ENCODE measurements at regions not wholly inside any gene's neighbourhood (a gene's known extent, or its start where the extent isn't known, plus 50 kb on each side); places are given as distances from the start of the nearest gene placed in this dataset.

GRCh38 chr7:26441002-26441521 lies 149.4 kb downstream of the SNX10 start:
- DNase-seq = peak; percentile 67
- Histone ChIP-seq H3K9me3 (ENCODE audit: control insufficient read depth, low read length) (no peaks in the 10 kb centered on the region), H3K27ac (ENCODE audit: low read depth, low read length) (peak overlapping the region; percentile 95), H3K36me3 (ENCODE audit: control insufficient read depth, insufficient read depth, low read length) (no peaks in the 10 kb centered on the region), H3K9ac (ENCODE audit: extremely low read depth, low read length, poor library complexity, severe bottlenecking) (no peak overlapping the region), H3K4me1 (ENCODE audit: control insufficient read depth, insufficient read depth, low read length) (peaks cover 10% of the 10 kb centered on the region), H3K27me3 (ENCODE audit: control insufficient read depth, insufficient read depth, low read length, poor library complexity, severe bottlenecking) (no peaks in the 10 kb centered on the region), H3K4me3 (ENCODE audit: low read length) (no peak overlapping the region)
- Mint-ChIP-seq H3K27me3 (ENCODE audit: insufficient read depth) (no peaks in the 10 kb centered on the region), H3K36me3 (ENCODE audit: low read depth) (no peaks in the 10 kb centered on the region), H3K4me1 (peaks cover 12% of the 10 kb centered on the region), H3K27ac (peak overlapping the region; percentile 15), H3K4me3 (no peak overlapping the region), H3K9me3 (no peaks in the 10 kb centered on the region)
- TF ChIP-seq CTCF (conservative IDR thresholded peaks at IDR 0.05) = no peak
- 25 to 55% methylated on average over 7 to 13 of the region's 13 CpGs for WGBS, 2 experiments (ENCODE audit: insufficient coverage in 1 of 2, insufficient read length in 1 of 2)

- Mint-ChIP-seq H3K27me3 (ENCODE audit: insufficient read depth) (no peaks in the 10 kb centered on the region), H3K27ac (peak overlapping the region; percentile 15), H3K4me3 (no peak overlapping the region), H3K4me1 (peaks cover 12% of the 10 kb centered on the region), H3K9me3 (no peaks in the 10 kb centered on the region), H3K36me3 (ENCODE audit: low read depth) (no peaks in the 10 kb centered on the region)
- Histone ChIP-seq H3K9ac (ENCODE audit: extremely low read depth, low read length, poor library complexity, severe bottlenecking) (no peak overlapping the region), H3K4me3 (ENCODE audit: low read length) (no peak overlapping the region), H3K27ac (ENCODE audit: low read depth, low read length) (peak overlapping the region; percentile 95), H3K27me3 (ENCODE audit: control insufficient read depth, insufficient read depth, low read length, poor library complexity, severe bottlenecking) (no peaks in the 10 kb centered on the region), H3K9me3 (ENCODE audit: control insufficient read depth, low read length) (no peaks in the 10 kb centered on the region), H3K36me3 (ENCODE audit: control insufficient read depth, insufficient read depth, low read length) (no peaks in the 10 kb centered on the region), H3K4me1 (ENCODE audit: control insufficient read depth, insufficient read depth, low read length) (peaks cover 10% of the 10 kb centered on the region)
- no peak for TF ChIP-seq CTCF (conservative IDR thresholded peaks at IDR 0.05)
- DNase-seq = peak; percentile 57
- WGBS, 2 experiments (ENCODE audit: insufficient coverage in 1 of 2, insufficient read length in 1 of 2) = 83% methylated on average over 2 to 7 of the region's 7 CpGs
These were observed 150.1 kb downstream of the SNX10 start for GRCh38 chr7:26441611-26442277.

GRCh38 chr7:26443006-26443405 lies 151.3 kb downstream of the SNX10 start:
- no peak for DNase-seq
- Mint-ChIP-seq H3K4me3 (no peak overlapping the region), H3K27me3 (ENCODE audit: insufficient read depth) (no peaks in the 10 kb centered on the region), H3K36me3 (ENCODE audit: low read depth) (no peaks in the 10 kb centered on the region), H3K4me1 (peaks cover 12% of the 10 kb centered on the region), H3K9me3 (no peaks in the 10 kb centered on the region), H3K27ac (no peak overlapping the region)
- WGBS, 2 experiments (ENCODE audit: insufficient coverage in 1 of 2, insufficient read length in 1 of 2) = 93 to 97% methylated on average over 3 to 4 of the region's 4 CpGs
- no peaks in the 10 kb centered on the region for H3K27me3 ChIP-seq (ENCODE audit: control insufficient read depth, insufficient read depth, low read length, poor library complexity, severe bottlenecking)
- H3K4me3 ChIP-seq (ENCODE audit: low read length) = no peak overlapping the region
- no peak overlapping the region for H3K9ac ChIP-seq (ENCODE audit: extremely low read depth, low read length, poor library complexity, severe bottlenecking)
- TF ChIP-seq CTCF (conservative IDR thresholded peaks at IDR 0.05) = no peak
- no peaks in the 10 kb centered on the region for H3K36me3 ChIP-seq (ENCODE audit: control insufficient read depth, insufficient read depth, low read length)
- peaks cover 10% of the 10 kb centered on the region for H3K4me1 ChIP-seq (ENCODE audit: control insufficient read depth, insufficient read depth, low read length)
- H3K27ac ChIP-seq (ENCODE audit: low read depth, low read length) = no peak overlapping the region
- no peaks in the 10 kb centered on the region for H3K9me3 ChIP-seq (ENCODE audit: control insufficient read depth, low read length)
